Retinal pigment epithelial cell (primary cell): ENCODE measurements at regions not wholly inside any gene's neighbourhood (a gene's known extent, or its start where the extent isn't known, plus 50 kb on each side); places are given as distances from the start of the nearest gene placed in this dataset.

Experiments used
- DNase-seq: peaks from one replicate; pipeline ENCODE4 v3.0.0-alpha.2; 2010; ENCODE audit warnings: low read depth
- H3K4me3 ChIP-seq: 2 replicates; pipeline ENCODE4 v1.5.1; 2011; ENCODE audit warnings: mild to moderate bottlenecking, low read length, control low read depth, moderate library complexity
- CTCF ChIP-seq: conservative IDR thresholded peaks from 2 replicates; pipeline ENCODE4 v1.5.1; 2011; ENCODE audit warnings: low read depth, low read length, control low read depth, inconsistent platforms

- no peak for DNase-seq
- no peak for TF ChIP-seq CTCF
These were observed 1491.0 kb upstream of the PIK3C3 start for GRCh38 chr18:40464032-40464431.

GRCh38 chr18:40453903-40454302 lies 1501.1 kb upstream of the PIK3C3 start:
- no peak overlapping the region for H3K4me3 ChIP-seq
- no peak for TF ChIP-seq CTCF
- no peak for DNase-seq

More at GRCh38 chr18:40464032-40464431, 1491.0 kb upstream of the PIK3C3 start:
- no peak overlapping the region for H3K4me3 ChIP-seq

GRCh38 chr18:40452599-40452998 lies 1502.4 kb upstream of the PIK3C3 start:
- no peak for TF ChIP-seq CTCF
- DNase-seq: no peak
- no peak overlapping the region for H3K4me3 ChIP-seq

GRCh38 chr18:40450751-40451150 lies 1504.3 kb upstream of the PIK3C3 start:
- TF ChIP-seq CTCF: no peak
- DNase-seq: no peak
- H3K4me3 ChIP-seq: no peak overlapping the region

GRCh38 chr18:40447820-40448219 lies 1507.2 kb upstream of the PIK3C3 start:
- TF ChIP-seq CTCF: no peak
- DNase-seq: no peak
- H3K4me3 ChIP-seq: no peak overlapping the region

GRCh38 chr18:40440088-40440487 lies 1514.9 kb upstream of the PIK3C3 start:
- TF ChIP-seq CTCF: no peak
- H3K4me3 ChIP-seq: no peak overlapping the region
- no peak for DNase-seq

GRCh38 chr18:40437517-40437916 lies 1517.5 kb upstream of the PIK3C3 start:
- TF ChIP-seq CTCF: no peak
- H3K4me3 ChIP-seq: no peak overlapping the region
- DNase-seq: peak; percentile 23
